Stimulated activated CD4-positive, alpha-beta T cell treated with anti-CD3 and anti-CD28 coated beads, Interleukin-2, amount 100 ng/mL, for 24 hours (primary cell): ENCODE measurements at regions not wholly inside any gene's neighbourhood (a gene's known extent, or its start where the extent isn't known, plus 50 kb on each side); places are given as distances from the start of the nearest gene placed in this dataset.

Source experiments
- DNase-seq, 2 donors: peaks; one replicate each; pipeline ENCODE4 v3.0.0-alpha.2; 2020

- no peak for DNase-seq
Measured at GRCh38 chr1:199172171-199173124, 533.6 kb downstream of the PTPRC start.

GRCh38 chr1:199173356-199173755 is 534.5 kb downstream of the PTPRC start:
- DNase-seq: no peak

GRCh38 chr1:199174336-199174735 is 535.5 kb downstream of the PTPRC start:
- DNase-seq: no peak

GRCh38 chr1:199176713-199177112 is 537.9 kb downstream of the PTPRC start:
- no peak for DNase-seq

GRCh38 chr1:199177241-199177640 is 538.4 kb downstream of the PTPRC start:
- DNase-seq: no peak

- no peak for DNase-seq
Measured at GRCh38 chr1:199178646-199179045, 539.8 kb downstream of the PTPRC start.

- DNase-seq: no peak
Measured at GRCh38 chr1:199182186-199182843, 543.5 kb downstream of the PTPRC start.

GRCh38 chr1:199184180-199184579 is 545.3 kb downstream of the PTPRC start:
- no peak for DNase-seq

GRCh38 chr1:199194862-199195261 is 556.0 kb downstream of the PTPRC start:
- no peak for DNase-seq

GRCh38 chr1:199197695-199198094 is 558.9 kb downstream of the PTPRC start:
- DNase-seq: no peak

- DNase-seq: no peak
Measured at GRCh38 chr1:199202331-199202730, 563.5 kb downstream of the PTPRC start.

- DNase-seq: no peak
Measured at GRCh38 chr1:199204231-199204630, 565.4 kb downstream of the PTPRC start.

GRCh38 chr1:199205740-199206441 is 567.1 kb downstream of the PTPRC start:
- DNase-seq: no peak

- no peak for DNase-seq
Measured at GRCh38 chr1:199208847-199209246, 570.0 kb downstream of the PTPRC start.

GRCh38 chr1:199218065-199218464 is 579.2 kb downstream of the PTPRC start:
- DNase-seq: no peak

GRCh38 chr1:199218533-199218932 is 579.7 kb downstream of the PTPRC start:
- DNase-seq: no peak

GRCh38 chr1:199220031-199220430 is 581.2 kb downstream of the PTPRC start:
- DNase-seq: no peak

- DNase-seq: no peak
Measured at GRCh38 chr1:199221371-199222150, 582.7 kb downstream of the PTPRC start.

GRCh38 chr1:199223936-199224335 is 585.1 kb downstream of the PTPRC start:
- no peak for DNase-seq

GRCh38 chr1:199226163-199226562 is 587.3 kb downstream of the PTPRC start:
- peak in 1 of 2 donors; percentile 54 for DNase-seq

- DNase-seq: no peak
Measured at GRCh38 chr1:199242147-199242546, 603.3 kb downstream of the PTPRC start.

- DNase-seq: no peak
Measured at GRCh38 chr1:199242601-199243000, 603.8 kb downstream of the PTPRC start.
